ENCODE measurements at regions not wholly inside any gene's neighbourhood (a gene's known extent, or its start where the extent isn't known, plus 50 kb on each side); places are given as distances from the start of the nearest gene placed in this dataset.

DNA sequence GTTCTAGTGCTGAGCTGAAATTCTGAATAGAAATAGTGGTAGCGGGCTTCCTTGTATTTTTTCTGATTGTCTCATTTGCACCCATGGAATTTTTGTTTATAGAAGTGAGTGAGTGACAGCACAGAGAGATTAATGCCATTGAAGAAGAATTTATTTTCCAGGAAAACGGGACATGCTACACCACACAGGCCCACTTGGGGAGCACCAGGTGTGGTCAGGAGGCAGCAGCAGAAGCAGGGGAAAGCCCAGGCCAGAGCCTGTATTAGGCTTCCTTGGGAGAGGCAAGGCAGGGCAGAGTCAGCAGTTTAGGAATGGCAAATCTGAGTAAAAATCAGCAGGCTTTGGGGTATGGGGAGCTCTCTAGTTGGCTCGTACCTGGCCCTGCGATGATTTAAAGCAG lies 88.4 kb upstream of the ATP11B start:
- no peak for TF ChIP-seq POLR2A (IDR thresholded peaks at IDR 0.05; ENCODE audit: low read depth, low read length)
- TF ChIP-seq GATA2 (IDR thresholded peaks at IDR 0.05; ENCODE audit: insufficient read depth, insufficient read length, low read depth, low read length), result no peak
- TF ChIP-seq, protein P1, sequence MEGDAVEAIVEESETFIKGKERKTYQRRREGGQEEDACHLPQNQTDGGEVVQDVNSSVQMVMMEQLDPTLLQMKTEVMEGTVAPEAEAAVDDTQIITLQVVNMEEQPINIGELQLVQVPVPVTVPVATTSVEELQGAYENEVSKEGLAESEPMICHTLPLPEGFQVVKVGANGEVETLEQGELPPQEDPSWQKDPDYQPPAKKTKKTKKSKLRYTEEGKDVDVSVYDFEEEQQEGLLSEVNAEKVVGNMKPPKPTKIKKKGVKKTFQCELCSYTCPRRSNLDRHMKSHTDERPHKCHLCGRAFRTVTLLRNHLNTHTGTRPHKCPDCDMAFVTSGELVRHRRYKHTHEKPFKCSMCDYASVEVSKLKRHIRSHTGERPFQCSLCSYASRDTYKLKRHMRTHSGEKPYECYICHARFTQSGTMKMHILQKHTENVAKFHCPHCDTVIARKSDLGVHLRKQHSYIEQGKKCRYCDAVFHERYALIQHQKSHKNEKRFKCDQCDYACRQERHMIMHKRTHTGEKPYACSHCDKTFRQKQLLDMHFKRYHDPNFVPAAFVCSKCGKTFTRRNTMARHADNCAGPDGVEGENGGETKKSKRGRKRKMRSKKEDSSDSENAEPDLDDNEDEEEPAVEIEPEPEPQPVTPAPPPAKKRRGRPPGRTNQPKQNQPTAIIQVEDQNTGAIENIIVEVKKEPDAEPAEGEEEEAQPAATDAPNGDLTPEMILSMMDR (IDR thresholded peaks at IDR 0.05; ENCODE audit: extremely low read depth in 1 of 2, insufficient read depth in 1 of 2, low read depth in 1 of 2, low read length in 2 of 2), result no peak
- TF ChIP-seq JUN (IDR thresholded peaks at IDR 0.05; ENCODE audit: borderline replicate concordance, insufficient read depth, insufficient read length, low read depth), result no peak
- TF ChIP-seq EZH2 (IDR thresholded peaks at IDR 0.05; ENCODE audit: borderline replicate concordance, low read depth, low read length, severe bottlenecking), result no peak
- TF ChIP-seq, protein P2, sequence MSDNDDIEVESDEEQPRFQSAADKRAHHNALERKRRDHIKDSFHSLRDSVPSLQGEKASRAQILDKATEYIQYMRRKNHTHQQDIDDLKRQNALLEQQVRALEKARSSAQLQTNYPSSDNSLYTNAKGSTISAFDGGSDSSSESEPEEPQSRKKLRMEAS (IDR thresholded peaks at IDR 0.05; ENCODE audit: insufficient read depth, insufficient read length), result no peak
- TF ChIP-seq POLR2AphosphoS5 (IDR thresholded peaks at IDR 0.05; ENCODE audit: insufficient read depth, low read depth, low read length), result no peak
- TF ChIP-seq MYC (IDR thresholded peaks at IDR 0.05; ENCODE audit: low read depth, low read length), result no peak
- no peak for TF ChIP-seq FOS (IDR thresholded peaks at IDR 0.05; ENCODE audit: borderline replicate concordance, insufficient read depth, low read length)
